Stromal cell of bone marrow (primary cell): ENCODE measurements at regions not wholly inside any gene's neighbourhood (a gene's known extent, or its start where the extent isn't known, plus 50 kb on each side); places are given as distances from the start of the nearest gene placed in this dataset.
"Not testable (repeated sequence)": the region's sequence is repeated elsewhere in the genome, so short reads cannot be mapped to it uniquely, and the experiment has no call there.

Experiments
- DNase-seq: peaks from one replicate; pipeline ENCODE4 v3.0.0-alpha.2; 2012; ENCODE audit warnings: low read depth

- DNase-seq, result no peak
These were observed 571.2 kb downstream of the ADGRL2 start for GRCh38 chr1:82371844-82372498.

- DNase-seq, result no peak
These were observed 566.7 kb downstream of the ADGRL2 start for GRCh38 chr1:82367456-82367855.

GRCh38 chr1:82366689-82367088 is 566.0 kb downstream of the ADGRL2 start:
- DNase-seq, result no peak

GRCh38 chr1:82359541-82359940 is 558.8 kb downstream of the ADGRL2 start:
- DNase-seq, result not testable (repeated sequence)

GRCh38 chr1:82358706-82359105 is 558.0 kb downstream of the ADGRL2 start:
- DNase-seq, result not testable (repeated sequence)

GRCh38 chr1:82354546-82354945 is 553.8 kb downstream of the ADGRL2 start:
- not testable (repeated sequence) for DNase-seq

- no peak for DNase-seq
These were observed 547.8 kb downstream of the ADGRL2 start for GRCh38 chr1:82348487-82348886.

GRCh38 chr1:82346141-82346540 is 545.4 kb downstream of the ADGRL2 start:
- no peak for DNase-seq

GRCh38 chr1:82343381-82343780 is 542.6 kb downstream of the ADGRL2 start:
- DNase-seq, result peak; percentile 8

- DNase-seq, result no peak
These were observed 536.9 kb downstream of the ADGRL2 start for GRCh38 chr1:82337635-82338034.

GRCh38 chr1:82330330-82330729 is 529.6 kb downstream of the ADGRL2 start:
- DNase-seq, result no peak

- DNase-seq, result no peak
These were observed 528.5 kb downstream of the ADGRL2 start for GRCh38 chr1:82329226-82329625.

GRCh38 chr1:82323144-82323841 is 522.6 kb downstream of the ADGRL2 start:
- no peak for DNase-seq

GRCh38 chr1:82321794-82322193 is 521.1 kb downstream of the ADGRL2 start:
- DNase-seq, result no peak

GRCh38 chr1:82319546-82319945 is 518.8 kb downstream of the ADGRL2 start:
- no peak for DNase-seq

- DNase-seq, result no peak
These were observed 518.2 kb downstream of the ADGRL2 start for GRCh38 chr1:82318921-82319320.

- DNase-seq, result no peak
These were observed 517.5 kb downstream of the ADGRL2 start for GRCh38 chr1:82318265-82318664.

- DNase-seq, result no peak
These were observed 516.9 kb downstream of the ADGRL2 start for GRCh38 chr1:82317671-82318070.

- DNase-seq, result no peak
These were observed 498.9 kb downstream of the ADGRL2 start for GRCh38 chr1:82299656-82300055.

GRCh38 chr1:82299056-82299455 is 498.3 kb downstream of the ADGRL2 start:
- no peak for DNase-seq

- DNase-seq, result no peak
These were observed 496.6 kb downstream of the ADGRL2 start for GRCh38 chr1:82297139-82297896.

GRCh38 chr1:82287556-82287955 is 486.8 kb downstream of the ADGRL2 start:
- DNase-seq, result no peak

GRCh38 chr1:82284213-82284612 is 483.5 kb downstream of the ADGRL2 start:
- DNase-seq, result no peak
